Brain pericyte (primary cell): ENCODE measurements at regions not wholly inside any gene's neighbourhood (a gene's known extent, or its start where the extent isn't known, plus 50 kb on each side); places are given as distances from the start of the nearest gene placed in this dataset.

Experiments used
- DNase-seq: peaks from one replicate; pipeline ENCODE4 v3.0.0-alpha.2; 2012; ENCODE audit warnings: low read depth, low spot score

GRCh38 chr18:52045946-52046675 lies 293.9 kb upstream of the DCC start:
- no peak for DNase-seq

- DNase-seq = no peak
Observed at GRCh38 chr18:52046842-52047241, 293.2 kb upstream of the DCC start.

GRCh38 chr18:52054324-52054723 lies 285.7 kb upstream of the DCC start:
- DNase-seq = no peak

DNA sequence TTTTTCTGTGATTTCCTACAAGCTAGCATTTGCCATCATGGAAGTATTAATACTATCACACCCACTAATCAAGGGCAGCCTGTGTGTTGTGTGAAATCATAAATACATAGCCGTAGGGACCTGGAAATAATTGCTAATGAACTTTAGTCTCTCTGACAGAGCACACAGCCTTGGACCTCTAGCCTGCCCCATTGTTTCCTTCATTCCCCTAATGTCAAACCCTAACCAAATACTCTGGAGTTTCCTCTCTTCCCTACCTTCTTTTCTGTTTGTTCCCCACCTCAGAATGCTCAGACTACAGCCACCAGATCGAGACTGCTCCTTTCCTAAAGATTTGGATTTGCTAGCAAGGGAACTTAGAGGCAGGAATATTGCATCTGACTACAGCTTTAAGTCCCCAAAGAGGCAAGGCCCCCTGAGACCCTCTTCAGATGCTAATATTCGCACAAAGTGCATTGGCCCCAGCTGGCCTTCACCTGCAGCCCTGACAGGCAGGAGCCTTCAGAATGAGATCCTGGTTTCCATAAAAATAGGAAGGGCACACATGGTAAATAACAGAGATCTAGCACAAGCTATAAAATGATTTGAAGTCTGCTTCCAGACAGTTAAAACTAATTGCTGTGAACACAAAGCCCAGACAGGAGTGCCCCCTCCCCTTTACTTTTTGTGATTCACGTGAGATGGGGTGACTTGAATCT lies 279.2 kb upstream of the DCC start:
- no peak for DNase-seq

DNA sequence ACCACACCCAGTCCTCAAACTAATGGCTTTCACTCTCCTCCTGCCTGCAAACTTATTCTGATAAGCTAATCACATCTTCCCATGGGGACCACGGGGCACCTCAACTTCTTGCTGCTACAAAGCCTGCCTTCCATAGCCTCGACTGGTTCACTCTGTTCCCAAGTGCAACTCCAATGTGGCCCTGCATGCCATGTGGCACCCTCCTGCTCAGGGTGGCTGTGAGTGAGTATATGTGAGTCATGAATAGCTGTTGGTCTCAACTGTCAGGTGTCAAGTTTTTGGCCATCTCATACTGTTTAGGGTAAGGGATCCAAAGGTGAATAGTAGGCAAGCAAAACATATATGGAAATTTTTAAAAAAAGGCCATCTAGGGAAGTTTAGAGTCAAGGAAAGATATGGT lies 276.1 kb upstream of the DCC start:
- no peak for DNase-seq

GRCh38 chr18:52069201-52069600 lies 270.8 kb upstream of the DCC start:
- no peak for DNase-seq

- DNase-seq = no peak
Observed at GRCh38 chr18:52070291-52070756, 269.7 kb upstream of the DCC start.

- DNase-seq = no peak
Observed at GRCh38 chr18:52077251-52077983, 262.6 kb upstream of the DCC start.

GRCh38 chr18:52082246-52082645 lies 257.8 kb upstream of the DCC start:
- no peak for DNase-seq

- no peak for DNase-seq
Observed at GRCh38 chr18:52087140-52087539, 252.9 kb upstream of the DCC start.

- no peak for DNase-seq
Observed at GRCh38 chr18:52090005-52090404, 250.0 kb upstream of the DCC start.

DNA sequence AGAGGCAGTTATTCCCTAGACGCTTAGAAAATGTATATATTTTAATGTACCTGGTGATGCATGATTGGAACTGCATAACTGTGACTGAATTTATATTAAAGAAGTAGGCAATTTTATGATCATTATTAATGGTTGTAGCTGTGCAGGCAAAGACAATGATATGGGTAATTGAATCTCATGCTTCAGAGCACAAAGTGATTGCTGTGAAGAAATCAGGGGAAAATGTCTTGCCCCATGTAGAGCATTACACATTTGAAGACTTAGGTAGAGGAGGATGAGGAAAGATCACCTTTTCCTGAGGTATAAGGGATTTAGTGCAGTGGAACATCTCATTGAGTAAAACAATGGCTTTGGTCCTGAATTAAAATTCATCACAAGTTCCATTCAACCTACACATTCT lies 246.8 kb upstream of the DCC start:
- DNase-seq = no peak

- DNase-seq = no peak
Observed at GRCh38 chr18:52118684-52119083, 221.3 kb upstream of the DCC start.

DNA sequence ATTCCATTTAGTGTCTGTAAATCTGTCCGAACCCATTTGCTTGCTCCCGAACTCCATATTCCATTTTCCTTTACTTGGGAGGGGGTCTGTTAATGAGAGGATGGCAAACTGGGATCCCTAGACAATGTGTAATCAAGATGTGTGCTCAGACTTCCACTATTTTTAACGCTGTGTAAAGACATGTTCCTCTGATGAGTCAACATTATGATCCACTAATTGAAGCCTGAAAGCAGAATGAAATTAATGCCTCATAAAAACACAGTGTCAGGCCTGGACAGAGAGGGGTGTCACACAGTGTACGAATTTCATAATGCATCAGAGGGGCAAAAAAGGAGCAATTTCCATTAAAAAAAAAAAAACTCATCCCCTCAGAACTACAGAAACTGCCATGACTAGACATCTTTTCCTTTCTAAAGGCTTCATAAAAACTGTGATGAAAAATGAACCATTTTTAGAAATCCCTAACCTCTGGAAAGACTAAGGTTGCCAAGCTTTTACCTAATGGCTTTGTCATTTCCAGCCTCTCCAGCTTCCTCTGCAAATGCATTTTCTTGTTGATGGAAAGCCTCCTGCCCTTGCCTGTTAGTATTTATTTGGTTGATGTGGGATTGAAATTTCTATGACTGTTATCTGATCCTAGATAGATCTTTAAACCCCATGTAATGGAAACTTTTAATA lies 209.2 kb upstream of the DCC start:
- no peak for DNase-seq

DNA sequence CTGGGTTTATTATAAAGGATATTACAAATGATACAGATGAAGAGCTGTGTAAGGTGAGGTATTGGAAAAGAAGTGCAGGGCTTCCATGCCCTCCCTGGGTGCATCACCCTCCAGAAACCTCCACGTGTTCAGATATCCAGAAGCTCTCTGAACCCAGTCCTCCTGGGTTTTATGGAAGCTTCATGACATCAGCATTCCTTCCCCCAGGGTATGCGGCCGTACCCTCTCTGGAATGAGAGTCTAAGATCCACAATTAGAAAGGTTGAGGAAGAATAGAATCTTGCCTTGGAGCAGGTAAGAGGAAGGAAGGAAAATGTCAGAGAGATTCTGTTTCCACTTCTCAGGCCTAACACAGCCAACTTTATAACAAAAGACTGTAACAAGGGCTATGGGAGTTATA lies 208.2 kb upstream of the DCC start:
- no peak for DNase-seq

DNA sequence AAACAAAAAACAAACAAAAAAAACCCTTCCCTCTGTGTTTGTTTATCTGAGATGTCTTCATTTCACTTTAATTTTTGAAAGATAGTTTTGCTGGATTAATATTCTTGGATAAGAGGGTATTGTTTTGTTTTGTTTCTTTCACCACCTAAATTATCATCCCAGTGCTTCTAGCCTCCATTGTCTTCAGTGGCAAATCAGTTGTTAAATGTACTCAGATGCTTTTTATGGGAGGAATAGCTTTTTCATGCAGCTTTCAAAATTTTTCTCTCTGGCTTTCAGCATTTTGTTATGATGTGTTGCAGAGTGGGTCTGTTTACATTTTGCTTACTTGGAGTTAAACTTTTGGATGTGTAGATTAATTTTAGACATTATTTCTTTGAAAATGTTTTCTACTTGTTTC lies 203.5 kb upstream of the DCC start:
- DNase-seq = no peak

DNA sequence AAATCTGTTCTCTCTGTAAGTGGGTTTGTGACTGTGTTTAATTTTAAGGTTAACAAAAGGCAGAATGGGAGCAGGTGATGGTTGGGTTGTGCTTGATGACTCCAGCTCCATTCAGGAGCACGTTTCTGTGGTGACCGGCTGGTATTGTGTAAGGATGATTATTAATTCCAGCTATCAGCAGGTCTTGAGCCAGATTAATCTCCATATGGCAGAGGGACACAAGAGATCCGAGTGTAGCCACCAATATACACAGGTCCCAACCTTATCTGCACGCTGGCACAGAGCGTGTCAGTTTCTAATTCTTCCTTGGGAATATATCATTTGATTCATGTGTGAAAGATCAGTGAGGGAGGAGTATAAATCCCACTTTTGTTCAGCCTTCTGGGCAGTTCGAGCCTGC lies 199.0 kb upstream of the DCC start:
- no peak for DNase-seq

GRCh38 chr18:52150050-52150449 lies 189.9 kb upstream of the DCC start:
- DNase-seq = no peak

DNA sequence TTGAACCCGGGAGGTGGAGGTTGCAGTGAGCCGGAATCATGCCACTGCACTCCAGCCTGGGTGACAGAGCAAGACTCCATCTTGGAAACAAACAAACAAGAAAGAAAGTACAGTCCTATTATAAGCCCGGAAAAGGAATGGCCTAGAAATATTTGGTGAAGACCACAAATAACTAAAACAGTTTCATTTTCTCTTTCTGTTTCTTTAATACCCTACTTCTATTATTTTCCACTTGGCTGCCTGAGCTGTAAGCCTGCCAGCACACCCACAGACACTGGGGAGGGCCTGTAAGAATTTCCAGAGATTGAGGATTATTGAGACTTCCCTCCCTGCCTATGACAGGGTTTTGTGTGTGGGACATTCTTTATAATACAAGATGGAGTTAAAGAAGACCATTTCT lies 188.0 kb upstream of the DCC start:
- no peak for DNase-seq

DNA sequence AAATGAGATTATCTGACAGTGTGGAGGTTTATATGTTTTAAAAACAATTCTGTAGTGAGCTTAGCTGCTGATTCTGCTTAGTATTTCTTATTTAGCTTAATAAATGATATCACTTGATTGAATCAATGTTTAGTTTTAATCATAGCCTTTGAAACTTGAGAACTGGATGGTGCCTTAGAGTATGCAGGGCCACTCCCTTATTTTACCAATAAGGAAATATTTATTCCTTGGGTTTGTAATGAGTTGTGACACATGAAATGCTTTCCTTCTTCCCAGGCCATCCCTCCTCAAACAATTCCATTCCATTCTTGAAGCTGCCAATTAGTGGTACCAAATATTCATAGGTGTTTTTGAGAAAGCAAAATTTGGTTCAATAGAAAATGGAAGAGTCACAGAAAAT lies 183.8 kb upstream of the DCC start:
- no peak for DNase-seq

GRCh38 chr18:52160636-52161035 lies 179.4 kb upstream of the DCC start:
- no peak for DNase-seq

DNA sequence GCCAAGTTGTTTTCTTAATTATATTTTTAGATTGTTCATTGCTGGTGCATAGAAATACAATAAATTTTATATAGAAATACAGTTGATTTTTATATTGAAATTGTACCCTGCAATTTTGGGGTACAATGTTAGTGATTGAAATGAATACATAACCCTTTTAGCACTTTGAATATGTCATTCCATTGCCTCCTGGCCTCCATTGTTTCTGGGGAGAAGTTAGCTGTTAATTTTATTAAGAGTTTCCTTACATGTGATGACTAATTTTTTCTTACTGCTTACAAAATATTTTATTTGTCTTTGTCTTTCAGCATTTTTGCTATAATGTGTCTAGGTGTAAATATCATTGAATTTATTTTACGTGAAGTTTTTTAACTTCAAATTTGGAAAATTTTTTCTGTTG lies 176.5 kb upstream of the DCC start:
- DNase-seq = no peak
